ENCODE measurements at regions not wholly inside any gene's neighbourhood (a gene's known extent, or its start where the extent isn't known, plus 50 kb on each side); places are given as distances from the start of the nearest gene placed in this dataset.

- no peaks in the 10 kb centered on the region for H4K20me1 ChIP-seq (ENCODE audit: insufficient read depth)
- no peak for TF ChIP-seq REST (IDR thresholded peaks at IDR 0.05; ENCODE audit: low read depth)
- DNase-seq (ENCODE audit: low read depth, low spot score) (no peak), ATAC-seq (no peak)
- H3K36me3 ChIP-seq (ENCODE audit: control insufficient read depth in 1 of 2, insufficient read depth in 2 of 2, low read length in 2 of 2), result no peaks in the 10 kb centered on the region
- H3K27me3 ChIP-seq (ENCODE audit: insufficient read depth, low read length), result 0 out of 2 replicates have a peak, but pooled peaks cover 3% of the 10 kb centered on the region
- H3K9ac ChIP-seq (ENCODE audit: low read length), result no peak overlapping the region
- no peaks in the 10 kb centered on the region for H3K9me2 ChIP-seq (ENCODE audit: insufficient read depth)
- H3K9me3 ChIP-seq (ENCODE audit: control insufficient read depth in 1 of 2, insufficient read depth in 1 of 2, low read depth in 1 of 2, low read length in 2 of 2), result no peaks in the 10 kb centered on the region
- no peak overlapping the region for H3K4me2 ChIP-seq (ENCODE audit: low read length)
- no peaks in the 10 kb centered on the region for H3K4me1 ChIP-seq (ENCODE audit: control insufficient read depth in 1 of 2, insufficient read depth in 2 of 2, low read length in 2 of 2)
- ChIA-PET RAD21 (ENCODE audit: low non-redundant PET in 1 of 2, low total read pairs in 2 of 2, uncharacterized antibody in 2 of 2, unreplicated experiment in 2 of 2) (no interaction called here), POLR2A (no interaction called here), CTCF (no interaction called here)
- no peaks in the 10 kb centered on the region for H3K79me2 ChIP-seq (ENCODE audit: insufficient read depth, low read length)
- no peak overlapping the region for H2AFZ ChIP-seq (ENCODE audit: low read depth, low read length, poor library complexity, severe bottlenecking)
- H3K27ac ChIP-seq (ENCODE audit: low read depth, low read length), result no peak overlapping the region
- intact Hi-C loops (cut with micrococcal nuclease), result no loop called here
- BruUV-seq (replicated peaks), result no TSS peak
- no peak overlapping the region for H3K4me3 ChIP-seq (replicated peaks in 1 of 2; ENCODE audit: low read depth in 1 of 2, low read length in 2 of 2)
These were observed 86.5 kb downstream of the MTRR start for GRCh38 chr5:7955476-7955875.

DNA sequence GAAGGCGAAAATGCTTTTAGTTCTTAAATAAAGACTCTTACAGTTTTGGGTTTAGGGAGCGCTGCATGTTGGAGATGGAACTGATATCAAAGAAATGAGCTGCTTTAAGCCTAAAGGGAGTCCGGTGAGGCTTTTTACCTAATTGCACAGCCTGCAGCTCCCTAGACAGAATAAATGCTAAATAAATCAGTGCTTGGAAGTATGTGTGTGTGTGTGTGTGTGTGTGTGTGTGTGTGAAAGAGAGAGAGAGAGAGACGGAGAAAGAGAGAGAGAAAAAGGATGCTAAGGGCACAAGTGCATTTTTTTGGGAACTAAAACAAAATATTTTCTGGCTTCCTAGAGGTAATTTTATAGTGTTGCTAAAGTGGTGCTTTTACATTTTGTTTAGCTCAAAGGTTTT lies 88.4 kb downstream of the MTRR start:
- no peak overlapping the region for H3K4me2 ChIP-seq (ENCODE audit: low read length)
- ChIA-PET CTCF (no interaction called here), POLR2A (no interaction called here), RAD21 (ENCODE audit: low non-redundant PET in 1 of 2, low total read pairs in 2 of 2, uncharacterized antibody in 2 of 2, unreplicated experiment in 2 of 2) (no interaction called here)
- H3K9me3 ChIP-seq (ENCODE audit: control insufficient read depth in 1 of 2, insufficient read depth in 1 of 2, low read depth in 1 of 2, low read length in 2 of 2), result no peaks in the 10 kb centered on the region
- H3K79me2 ChIP-seq (ENCODE audit: insufficient read depth, low read length), result no peaks in the 10 kb centered on the region
- no peak overlapping the region for H3K27ac ChIP-seq (ENCODE audit: low read depth, low read length)
- no peak overlapping the region for H3K9ac ChIP-seq (ENCODE audit: low read length)
- H3K9me2 ChIP-seq (ENCODE audit: insufficient read depth), result no peaks in the 10 kb centered on the region
- ATAC-seq (no peak), DNase-seq (ENCODE audit: low read depth, low spot score) (no peak)
- H3K27me3 ChIP-seq (ENCODE audit: insufficient read depth, low read length), result 0 out of 2 replicates have a peak, but pooled peaks cover 3% of the 10 kb centered on the region
- no peaks in the 10 kb centered on the region for H4K20me1 ChIP-seq (ENCODE audit: insufficient read depth)
- H3K36me3 ChIP-seq (ENCODE audit: control insufficient read depth in 1 of 2, insufficient read depth in 2 of 2, low read length in 2 of 2), result no peaks in the 10 kb centered on the region
- H2AFZ ChIP-seq (ENCODE audit: low read depth, low read length, poor library complexity, severe bottlenecking), result no peak overlapping the region
- no TSS peak for BruUV-seq (replicated peaks)
- no peaks in the 10 kb centered on the region for H3K4me1 ChIP-seq (ENCODE audit: control insufficient read depth in 1 of 2, insufficient read depth in 2 of 2, low read length in 2 of 2)
- intact Hi-C loops (cut with micrococcal nuclease), result no loop called here
- no peak for TF ChIP-seq ZBTB33 (IDR thresholded peaks at IDR 0.05; ENCODE audit: extremely low read depth, insufficient replicate concordance, low read length)
- TF ChIP-seq, protein P1, sequence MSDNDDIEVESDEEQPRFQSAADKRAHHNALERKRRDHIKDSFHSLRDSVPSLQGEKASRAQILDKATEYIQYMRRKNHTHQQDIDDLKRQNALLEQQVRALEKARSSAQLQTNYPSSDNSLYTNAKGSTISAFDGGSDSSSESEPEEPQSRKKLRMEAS (IDR thresholded peaks at IDR 0.05), result no peak
- no peak for TF ChIP-seq SP1 (IDR thresholded peaks at IDR 0.05; ENCODE audit: low read depth)
- no peak for TF ChIP-seq RAD21 (IDR thresholded peaks at IDR 0.05; ENCODE audit: low read depth)
- no peak for TF ChIP-seq ZFX (IDR thresholded peaks at IDR 0.05)
- TF ChIP-seq ELF1 (IDR thresholded peaks at IDR 0.05; ENCODE audit: borderline replicate concordance, low read depth), result no peak
- no peak for TF ChIP-seq YY1 (IDR thresholded peaks at IDR 0.05; ENCODE audit: extremely low read depth, insufficient replicate concordance, low read depth, low read length)
- no peak for TF ChIP-seq POLR2AphosphoS5 (IDR thresholded peaks at IDR 0.05; ENCODE audit: low read depth, low read length)
- TF ChIP-seq SRF (IDR thresholded peaks at IDR 0.05; ENCODE audit: low read depth), result no peak
- TF ChIP-seq CEBPB (IDR thresholded peaks at IDR 0.05; ENCODE audit: low read depth), result no peak
- no peak overlapping the region for H3K4me3 ChIP-seq (replicated peaks in 1 of 2; ENCODE audit: low read depth in 1 of 2, low read length in 2 of 2)
